Psoas muscle (tissue), 7 donors: ENCODE measurements at regions not wholly inside any gene's neighbourhood (a gene's known extent, or its start where the extent isn't known, plus 50 kb on each side); places are given as distances from the start of the nearest gene placed in this dataset.
A peak's percentile ranks its signal among the peaks of the same experiment; 100 is the strongest.

Source experiments
- ATAC-seq, 4 donors: fragments of 200-7000 bp; cut with Tn5 transposase; one replicate each; pipeline ENCODE4 v1.9.1; 2020; ENCODE audit warnings: moderate library complexity in 3 of 4, mild to moderate bottlenecking in 2 of 4
- DNase-seq, 2 donors: peaks; one replicate each; pipeline ENCODE4 v3.0.0-alpha.2; 2020
- H3K27ac ChIP-seq: fragments of 200-600 bp; one replicate; pipeline ENCODE4 v1.8.0; 2022
- H3K27me3 ChIP-seq, 3 donors: fragments of 200-600 bp in 1 of 3; one replicate each; pipeline versions ENCODE4 v1.6.1 to v1.8.0; 2013 to 2022; ENCODE audit warnings: low read length in 2 of 3, mild to moderate bottlenecking in 2 of 3, moderate library complexity in 1 of 3; ENCODE audit not compliant: insufficient read depth in 3 of 3
- H3K36me3 ChIP-seq, 2 donors: fragments of 200-600 bp in 1 of 2; one replicate each; pipeline versions ENCODE4 v1.6.1 to v1.8.0; 2013 to 2022; ENCODE audit warnings: low read depth in 1 of 2, mild to moderate bottlenecking in 1 of 2, moderate library complexity in 1 of 2; ENCODE audit not compliant: insufficient read depth in 1 of 2
- H3K4me1 ChIP-seq: fragments of 200-600 bp; one replicate; pipeline ENCODE4 v1.8.0; 2022
- H3K4me3 ChIP-seq: fragments of 200-600 bp; one replicate; pipeline ENCODE4 v1.8.0; 2022; ENCODE audit warnings: mild to moderate bottlenecking
- H3K9me3 ChIP-seq: fragments of 200-600 bp; one replicate; pipeline ENCODE4 v1.8.0; 2022
- WGBS, 3 donors: extraction: QIAGEN DNeasy Blood & Tissue Kit; methylation state at CpG; one replicate each; pipeline versions ENCODE4 v1.1.6 to v1.1.7; 2013; 5-methylcytosine and 5-hydroxymethylcytosine counted together
- intact Hi-C, 2 donors: fragments of 100-400 bp; cut with DNase I; formaldehyde crosslinking; loops; one replicate each; pipeline versions ENCODE4 v1.11.0 to v1.14.2; 2022
- TF ChIP-seq, protein P1 (sequence below): fragments of 200-600 bp; IDR thresholded peaks from one replicate; pipeline ENCODE4 v1.8.0; 2022; ENCODE audit warnings: antibody characterized with exemption
- donor health status: healthy with polysubstance abuse.
- donor health status: DM: no; HTN: no; CAD: no; lungs with moderate emphysema.
- donor health status: Bipolar disorder and iron deficiency.
- donor health status: healthy.
- donor health status: DM: yes; HTN: yes; CAD: no.
- donor health status: DM: no; HTN: no; CAD: no.
- donor health status: DM: yes; HTN: yes; CAD: no.

DNA sequence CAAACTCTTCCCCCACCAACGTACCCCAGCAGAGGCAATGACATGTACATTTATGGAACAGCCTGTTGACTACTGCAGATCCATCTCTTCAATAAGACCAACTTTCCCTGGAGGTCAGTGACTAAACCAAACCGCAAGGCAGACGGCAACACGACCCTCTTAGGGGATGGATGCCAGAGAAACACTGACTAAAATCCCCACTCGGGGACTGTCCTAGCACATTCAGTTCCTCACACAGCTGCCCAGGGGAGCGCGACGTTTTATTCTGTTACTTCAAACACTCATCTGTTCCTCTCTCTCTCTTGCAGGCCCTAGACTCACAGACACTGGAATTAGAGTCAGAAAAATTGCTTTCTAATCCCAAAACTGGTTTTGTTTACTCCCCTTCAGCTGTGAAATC, 146.5 kb upstream of the PRSS1 start:
- Histone ChIP-seq H3K4me3 (no peak overlapping the region), H3K27me3 (no peaks in the 10 kb centered on the region), H3K9me3 (no peaks in the 10 kb centered on the region), H3K27ac (no peak overlapping the region), H3K36me3 (no peaks in the 10 kb centered on the region), H3K4me1 (no peaks in the 10 kb centered on the region)
- intact Hi-C loops, result loop anchor here (10.0 kb wide), 2 partner anchors 182 to 402 kb away; no protein-coding TSS in a partner anchor
- 12 to 26% (median 20%) methylated on average over 8 of the region's 8 CpGs for WGBS, 3 donors
- ATAC-seq, result peak in 3 of 4 donors; percentile 70 to 85 (median 75)
- TF ChIP-seq, protein P1, sequence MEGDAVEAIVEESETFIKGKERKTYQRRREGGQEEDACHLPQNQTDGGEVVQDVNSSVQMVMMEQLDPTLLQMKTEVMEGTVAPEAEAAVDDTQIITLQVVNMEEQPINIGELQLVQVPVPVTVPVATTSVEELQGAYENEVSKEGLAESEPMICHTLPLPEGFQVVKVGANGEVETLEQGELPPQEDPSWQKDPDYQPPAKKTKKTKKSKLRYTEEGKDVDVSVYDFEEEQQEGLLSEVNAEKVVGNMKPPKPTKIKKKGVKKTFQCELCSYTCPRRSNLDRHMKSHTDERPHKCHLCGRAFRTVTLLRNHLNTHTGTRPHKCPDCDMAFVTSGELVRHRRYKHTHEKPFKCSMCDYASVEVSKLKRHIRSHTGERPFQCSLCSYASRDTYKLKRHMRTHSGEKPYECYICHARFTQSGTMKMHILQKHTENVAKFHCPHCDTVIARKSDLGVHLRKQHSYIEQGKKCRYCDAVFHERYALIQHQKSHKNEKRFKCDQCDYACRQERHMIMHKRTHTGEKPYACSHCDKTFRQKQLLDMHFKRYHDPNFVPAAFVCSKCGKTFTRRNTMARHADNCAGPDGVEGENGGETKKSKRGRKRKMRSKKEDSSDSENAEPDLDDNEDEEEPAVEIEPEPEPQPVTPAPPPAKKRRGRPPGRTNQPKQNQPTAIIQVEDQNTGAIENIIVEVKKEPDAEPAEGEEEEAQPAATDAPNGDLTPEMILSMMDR, result no peak
- DNase-seq, result peak in 1 of 2 donors; percentile 86

DNA sequence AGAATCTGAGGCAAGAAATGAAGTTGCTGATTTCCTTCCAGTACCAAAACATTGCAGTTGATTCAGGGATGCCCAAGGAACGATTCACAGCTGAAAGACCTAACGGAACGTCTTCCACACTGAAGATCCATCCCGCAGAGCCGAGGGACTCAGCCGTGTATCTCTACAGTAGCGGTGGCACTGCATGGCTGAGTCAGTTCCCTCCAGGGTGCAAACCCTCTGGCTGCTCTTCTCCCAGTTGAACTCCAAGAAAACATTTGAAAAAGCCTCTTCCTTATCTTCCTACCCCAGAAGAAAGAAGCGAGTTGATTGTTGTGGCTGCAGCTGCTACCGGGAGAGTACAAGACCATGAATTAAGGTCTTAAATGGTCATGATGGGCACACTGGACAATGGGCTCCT, 147.1 kb upstream of the PRSS1 start:
- Histone ChIP-seq H3K9me3 (no peaks in the 10 kb centered on the region), H3K4me1 (no peaks in the 10 kb centered on the region), H3K27me3 (no peaks in the 10 kb centered on the region), H3K36me3 (no peaks in the 10 kb centered on the region), H3K27ac (no peak overlapping the region), H3K4me3 (no peak overlapping the region)
- ATAC-seq (peak in 1 of 4 donors; percentile 11), DNase-seq (no peak)
- TF ChIP-seq, protein P1, result no peak
- WGBS, 3 donors, result 83 to 88% (median 84%) methylated on average over 9 of the region's 9 CpGs
- intact Hi-C loops, result loop anchor here (10.0 kb wide), 2 partner anchors 183 to 403 kb away; no protein-coding TSS in a partner anchor

DNA sequence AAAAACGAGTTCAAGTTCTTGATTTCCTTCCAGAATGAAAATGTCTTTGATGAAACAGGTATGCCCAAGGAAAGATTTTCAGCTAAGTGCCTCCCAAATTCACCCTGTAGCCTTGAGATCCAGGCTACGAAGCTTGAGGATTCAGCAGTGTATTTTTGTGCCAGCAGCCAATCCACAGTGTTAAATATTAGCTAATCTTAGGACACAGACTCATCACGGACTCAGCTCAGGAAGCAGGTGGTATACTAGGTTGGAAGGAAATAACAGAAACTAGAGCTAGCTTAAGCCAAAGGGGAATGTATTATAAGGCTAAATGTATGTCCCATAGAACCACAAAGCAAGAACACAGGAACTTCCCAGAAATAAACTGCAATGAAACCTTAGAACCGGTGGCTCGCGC, 151.0 kb upstream of the PRSS1 start:
- no peaks in the 10 kb centered on the region for H3K27me3 ChIP-seq
- intact Hi-C loops, result no loop called here
- DNase-seq (no peak), ATAC-seq (no peak)
- H3K4me3 ChIP-seq, result no peak overlapping the region
- no peaks in the 10 kb centered on the region for H3K36me3 ChIP-seq
- whole genome bisulfite sequencing, 3 donors, result 61 to 64% (median 62%) methylated on average over 6 of the region's 6 CpGs
- H3K4me1 ChIP-seq, result no peaks in the 10 kb centered on the region
- TF ChIP-seq, protein P1, result no peak
- no peaks in the 10 kb centered on the region for H3K9me3 ChIP-seq
- no peak overlapping the region for H3K27ac ChIP-seq

DNA sequence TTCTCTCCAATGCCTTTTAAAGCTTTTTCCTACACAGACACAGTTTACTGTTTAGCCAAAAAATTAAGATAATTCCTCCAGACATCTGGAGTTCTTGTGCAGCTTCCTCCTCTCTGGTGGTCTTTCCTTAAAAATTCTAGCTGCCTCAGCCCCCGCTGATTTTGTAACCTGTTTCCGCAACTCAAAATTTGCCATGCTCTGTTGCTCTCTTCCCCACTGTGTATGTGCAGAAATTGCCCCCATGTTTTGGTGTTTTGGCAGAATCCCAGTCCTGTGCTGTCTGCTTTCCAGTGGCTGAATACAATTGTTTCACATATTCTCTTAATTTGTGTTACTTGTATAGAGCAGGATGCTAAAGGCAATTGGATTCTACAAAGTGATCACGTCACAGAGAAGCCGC, 151.7 kb upstream of the PRSS1 start:
- Histone ChIP-seq H3K27ac (no peak overlapping the region), H3K27me3 (no peaks in the 10 kb centered on the region), H3K36me3 (no peaks in the 10 kb centered on the region), H3K4me3 (no peak overlapping the region), H3K4me1 (no peaks in the 10 kb centered on the region), H3K9me3 (no peaks in the 10 kb centered on the region)
- no peak for DNase-seq
- TF ChIP-seq, protein P1, result no peak
- intact Hi-C loops, result no loop called here
- no peak for ATAC-seq
- 77% methylated on average over 4 of the region's 4 CpGs for WGBS, 3 donors

DNA sequence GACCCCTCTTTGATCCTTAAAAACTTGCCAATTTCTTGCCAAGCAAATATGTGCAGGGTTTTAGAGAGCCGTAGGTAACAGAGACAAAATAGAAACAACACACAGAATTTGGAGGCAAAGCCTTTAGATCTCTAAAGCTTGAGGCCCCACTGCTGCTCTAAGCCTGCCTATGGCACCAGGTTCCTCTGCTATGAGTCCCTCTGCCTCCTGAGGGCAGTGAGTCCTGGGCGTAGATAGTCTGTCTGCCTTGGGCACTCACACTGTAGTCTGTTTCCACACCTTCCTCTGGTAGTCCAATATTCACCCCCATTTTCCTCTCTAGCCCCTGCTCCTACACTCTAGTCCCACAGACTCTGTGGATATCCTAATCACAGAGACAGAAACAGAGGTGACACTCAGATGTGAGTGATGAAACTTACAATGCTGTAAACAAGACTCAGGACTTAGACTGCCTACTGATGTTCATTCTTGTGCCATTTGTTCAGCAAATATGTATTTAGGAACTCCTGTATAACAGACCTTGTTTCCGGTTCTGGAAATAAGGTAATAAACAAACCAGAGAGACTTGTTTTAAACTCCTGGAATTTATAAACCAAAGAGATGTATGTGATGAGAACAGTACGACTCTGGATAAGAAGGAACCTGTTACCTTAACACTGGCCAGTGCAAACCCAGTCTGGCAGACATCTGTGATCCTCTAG, 153.3 kb upstream of the PRSS1 start:
- 81 to 89% (median 87%) methylated on average over 4 of the region's 4 CpGs for WGBS, 3 donors
- no peak overlapping the region for H3K27ac ChIP-seq
- ATAC-seq (no peak), DNase-seq (no peak)
- H3K36me3 ChIP-seq, result no peaks in the 10 kb centered on the region
- no peaks in the 10 kb centered on the region for H3K9me3 ChIP-seq
- H3K4me1 ChIP-seq, result no peaks in the 10 kb centered on the region
- no peak overlapping the region for H3K4me3 ChIP-seq
- intact Hi-C loops, result no loop called here
- H3K27me3 ChIP-seq, result no peaks in the 10 kb centered on the region
- TF ChIP-seq, protein P1, result no peak
